ENCODE measurements at regions not wholly inside any gene's neighbourhood (a gene's known extent, or its start where the extent isn't known, plus 50 kb on each side); places are given as distances from the start of the nearest gene placed in this dataset.

GRCh38 chr15:69585937-69586336, 133.3 kb downstream of the RPLP1 start:
- TF ChIP-seq CTCF (IDR thresholded peaks at IDR 0.05; ENCODE audit: borderline replicate concordance, extremely low read depth, low read length, poor library complexity, severe bottlenecking) (no peak), EZH2 (IDR thresholded peaks at IDR 0.05; ENCODE audit: borderline replicate concordance, low read depth, low read length, severe bottlenecking) (no peak)
